ENCODE measurements at regions not wholly inside any gene's neighbourhood (a gene's known extent, or its start where the extent isn't known, plus 50 kb on each side); places are given as distances from the start of the nearest gene placed in this dataset.

DNA sequence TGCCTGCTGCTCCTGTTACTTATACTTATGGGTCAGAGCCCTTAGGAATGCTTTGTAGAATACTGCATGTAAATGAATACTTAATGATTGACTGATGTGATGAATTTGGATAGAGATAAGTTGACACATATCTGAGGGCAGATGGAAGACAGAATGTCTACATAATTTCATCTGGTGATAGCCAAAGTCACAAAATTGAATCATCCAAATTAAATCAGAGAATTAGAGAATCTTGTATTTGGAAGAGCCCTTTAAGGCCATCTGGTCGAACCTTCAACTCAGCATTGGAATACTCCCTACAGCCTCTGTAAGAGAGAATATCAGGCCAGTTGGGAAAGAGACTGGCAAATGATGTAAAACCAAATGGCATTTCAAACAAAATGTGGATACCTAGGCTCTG, 944.8 kb downstream of the RPA4 start:
- no peak overlapping the region for H3K27ac ChIP-seq (ENCODE audit: low read depth, low read length, poor library complexity, severe bottlenecking)
- H3K4me1 ChIP-seq (ENCODE audit: insufficient read depth, low read length, poor library complexity, severe bottlenecking) = no peaks in the 10 kb centered on the region
- intact Hi-C loops (cut with micrococcal nuclease; ENCODE audit: unreplicated experiment) = no loop called here
- H3K79me2 ChIP-seq (ENCODE audit: insufficient read depth, low read depth, low read length) = no peaks in the 10 kb centered on the region
- ChIA-PET POLR2A (interaction anchor here (1.0 kb wide), 1 partner anchor 196 kb away, joined by 3 read pairs; no protein-coding TSS in a partner anchor), CTCF (ENCODE audit: unreplicated experiment) (no interaction called here)
- no peak overlapping the region for H2AFZ ChIP-seq (ENCODE audit: low read length)
- BruUV-seq (replicated peaks) = no TSS peak
- DNase-seq (ENCODE audit: low spot score) = no peak
- no peak for TF ChIP-seq EZH2phosphoT487 (IDR thresholded peaks at IDR 0.05; ENCODE audit: borderline replicate concordance, low read depth, low read length)
- TF ChIP-seq, protein P1, sequence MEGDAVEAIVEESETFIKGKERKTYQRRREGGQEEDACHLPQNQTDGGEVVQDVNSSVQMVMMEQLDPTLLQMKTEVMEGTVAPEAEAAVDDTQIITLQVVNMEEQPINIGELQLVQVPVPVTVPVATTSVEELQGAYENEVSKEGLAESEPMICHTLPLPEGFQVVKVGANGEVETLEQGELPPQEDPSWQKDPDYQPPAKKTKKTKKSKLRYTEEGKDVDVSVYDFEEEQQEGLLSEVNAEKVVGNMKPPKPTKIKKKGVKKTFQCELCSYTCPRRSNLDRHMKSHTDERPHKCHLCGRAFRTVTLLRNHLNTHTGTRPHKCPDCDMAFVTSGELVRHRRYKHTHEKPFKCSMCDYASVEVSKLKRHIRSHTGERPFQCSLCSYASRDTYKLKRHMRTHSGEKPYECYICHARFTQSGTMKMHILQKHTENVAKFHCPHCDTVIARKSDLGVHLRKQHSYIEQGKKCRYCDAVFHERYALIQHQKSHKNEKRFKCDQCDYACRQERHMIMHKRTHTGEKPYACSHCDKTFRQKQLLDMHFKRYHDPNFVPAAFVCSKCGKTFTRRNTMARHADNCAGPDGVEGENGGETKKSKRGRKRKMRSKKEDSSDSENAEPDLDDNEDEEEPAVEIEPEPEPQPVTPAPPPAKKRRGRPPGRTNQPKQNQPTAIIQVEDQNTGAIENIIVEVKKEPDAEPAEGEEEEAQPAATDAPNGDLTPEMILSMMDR (conservative IDR thresholded peaks at IDR 0.05; ENCODE audit: low read length) = no peak
- no peaks in the 10 kb centered on the region for H3K9me2 ChIP-seq (ENCODE audit: insufficient read depth, low read length)
- H3K4me3 ChIP-seq (ENCODE audit: low read depth, low read length, poor library complexity, severe bottlenecking) = no peak overlapping the region
- H3K36me3 ChIP-seq (ENCODE audit: insufficient read depth, low read length) = no peaks in the 10 kb centered on the region
- H4K20me1 ChIP-seq (ENCODE audit: insufficient read depth, low read length) = no peaks in the 10 kb centered on the region
- no peak overlapping the region for H3K4me2 ChIP-seq (ENCODE audit: low read length)
- H3K9me3 ChIP-seq (ENCODE audit: low read length) = no peaks in the 10 kb centered on the region

DNA sequence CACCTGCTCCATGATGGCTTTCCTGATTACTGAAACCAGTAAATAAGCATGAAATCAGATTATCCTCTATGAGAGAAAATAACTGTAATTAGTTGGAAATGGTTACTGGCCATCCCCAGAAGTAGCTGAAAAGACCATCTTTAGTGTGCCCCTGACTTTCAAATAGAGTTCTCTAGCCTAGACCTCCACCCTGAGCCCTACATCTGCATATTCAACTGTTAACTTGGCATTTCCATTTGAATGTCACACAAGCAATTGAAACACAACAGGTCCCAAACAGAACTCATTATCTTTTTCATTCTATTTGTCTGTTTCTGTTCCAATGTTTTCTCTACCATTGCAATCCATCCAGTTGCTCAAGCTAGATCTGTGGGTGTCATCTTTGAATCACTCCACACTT, 952.3 kb downstream of the RPA4 start:
- Histone ChIP-seq H3K27ac (ENCODE audit: low read depth, low read length, poor library complexity, severe bottlenecking) (no peak overlapping the region), H3K9me3 (ENCODE audit: low read length) (no peaks in the 10 kb centered on the region), H3K4me1 (ENCODE audit: insufficient read depth, low read length, poor library complexity, severe bottlenecking) (no peaks in the 10 kb centered on the region), H3K36me3 (ENCODE audit: insufficient read depth, low read length) (no peaks in the 10 kb centered on the region), H3K79me2 (ENCODE audit: insufficient read depth, low read depth, low read length) (no peaks in the 10 kb centered on the region), H3K4me2 (ENCODE audit: low read length) (no peak overlapping the region), H3K9me2 (ENCODE audit: insufficient read depth, low read length) (no peaks in the 10 kb centered on the region), H2AFZ (ENCODE audit: low read length) (no peak overlapping the region), H3K4me3 (ENCODE audit: low read depth, low read length, poor library complexity, severe bottlenecking) (no peak overlapping the region), H4K20me1 (ENCODE audit: insufficient read depth, low read length) (no peaks in the 10 kb centered on the region)
- no TSS peak for BruUV-seq (replicated peaks)
- intact Hi-C loops (cut with micrococcal nuclease; ENCODE audit: unreplicated experiment) = no loop called here
- ChIA-PET CTCF (ENCODE audit: unreplicated experiment) (no interaction called here), POLR2A (no interaction called here)
- TF ChIP-seq, protein P1 (conservative IDR thresholded peaks at IDR 0.05; ENCODE audit: low read length) = no peak
- no peak for TF ChIP-seq EZH2phosphoT487 (IDR thresholded peaks at IDR 0.05; ENCODE audit: borderline replicate concordance, low read depth, low read length)
- DNase-seq (ENCODE audit: low spot score) = no peak

DNA sequence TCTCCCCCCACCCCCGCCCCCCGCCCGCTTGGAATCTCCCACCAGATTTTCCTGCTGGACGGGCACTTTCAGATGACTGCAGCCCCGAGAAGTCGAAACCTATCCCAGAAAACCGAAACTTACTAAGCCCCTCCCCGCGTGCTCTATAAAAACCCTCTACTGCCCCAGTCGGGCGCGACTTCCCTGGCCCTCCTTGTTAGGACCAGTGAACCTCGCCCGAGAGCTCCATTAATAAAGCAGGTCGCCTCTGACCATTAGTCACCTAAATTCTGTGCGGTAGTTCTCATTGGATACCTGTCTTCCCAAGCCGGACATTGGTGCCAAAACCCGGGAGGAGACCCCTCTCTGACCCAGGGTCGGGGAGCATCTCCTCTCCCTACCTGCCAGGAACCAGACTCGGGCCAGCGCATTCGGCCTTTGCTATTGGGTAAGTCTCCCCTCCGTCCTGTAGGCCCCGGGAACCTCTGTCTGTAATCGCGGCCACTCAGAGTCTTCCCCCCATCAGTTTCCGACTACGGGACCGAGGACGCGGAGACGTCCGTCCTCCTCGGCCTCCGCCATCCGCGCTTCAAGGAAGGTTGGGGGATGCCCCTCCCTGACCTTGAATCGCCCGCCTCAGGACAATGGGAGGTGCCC, 958.0 kb downstream of the RPA4 start:
- H3K9me3 ChIP-seq (ENCODE audit: low read length) = no peaks in the 10 kb centered on the region
- ChIA-PET CTCF (ENCODE audit: unreplicated experiment) (no interaction called here), POLR2A (no interaction called here)
- H3K27ac ChIP-seq (ENCODE audit: low read depth, low read length, poor library complexity, severe bottlenecking) = no peak overlapping the region
- DNase-seq (ENCODE audit: low spot score) = no peak
- no TSS peak for BruUV-seq (replicated peaks)
- no peaks in the 10 kb centered on the region for H3K79me2 ChIP-seq (ENCODE audit: insufficient read depth, low read depth, low read length)
- no peak overlapping the region for H3K4me2 ChIP-seq (ENCODE audit: low read length)
- no peak overlapping the region for H3K4me3 ChIP-seq (ENCODE audit: low read depth, low read length, poor library complexity, severe bottlenecking)
- intact Hi-C loops (cut with micrococcal nuclease; ENCODE audit: unreplicated experiment) = no loop called here
- H4K20me1 ChIP-seq (ENCODE audit: insufficient read depth, low read length) = no peaks in the 10 kb centered on the region
- no peaks in the 10 kb centered on the region for H3K36me3 ChIP-seq (ENCODE audit: insufficient read depth, low read length)
- H3K4me1 ChIP-seq (ENCODE audit: insufficient read depth, low read length, poor library complexity, severe bottlenecking) = no peaks in the 10 kb centered on the region
- no peaks in the 10 kb centered on the region for H3K9me2 ChIP-seq (ENCODE audit: insufficient read depth, low read length)
- H2AFZ ChIP-seq (ENCODE audit: low read length) = no peak overlapping the region
- no peak for TF ChIP-seq EZH2phosphoT487 (IDR thresholded peaks at IDR 0.05; ENCODE audit: borderline replicate concordance, low read depth, low read length)
- TF ChIP-seq, protein P1 (conservative IDR thresholded peaks at IDR 0.05; ENCODE audit: low read length) = no peak
